ENCODE measurements at regions not wholly inside any gene's neighbourhood (a gene's known extent, or its start where the extent isn't known, plus 50 kb on each side); places are given as distances from the start of the nearest gene placed in this dataset.

GRCh38 chr1:13878021-13878420, 178.0 kb downstream of the PRDM2 start:
- H3K4me3 ChIP-seq (ENCODE audit: low read depth, low read length) = no peak overlapping the region
- TF ChIP-seq CTCF (IDR thresholded peaks at IDR 0.05; ENCODE audit: low read depth, low read length) = no peak

GRCh38 chr1:13878451-13878850, 178.5 kb downstream of the PRDM2 start:
- no peak overlapping the region for H3K4me3 ChIP-seq (ENCODE audit: low read depth, low read length)
- no peak for TF ChIP-seq CTCF (IDR thresholded peaks at IDR 0.05; ENCODE audit: low read depth, low read length)

GRCh38 chr1:13881385-13882088, 181.5 kb downstream of the PRDM2 start:
- TF ChIP-seq CTCF (IDR thresholded peaks at IDR 0.05; ENCODE audit: low read depth, low read length) = no peak

GRCh38 chr1:13888351-13888986, 188.5 kb downstream of the PRDM2 start:
- no peak overlapping the region for H3K4me3 ChIP-seq (ENCODE audit: low read depth, low read length)
- TF ChIP-seq CTCF (IDR thresholded peaks at IDR 0.05; ENCODE audit: low read depth, low read length) = no peak

More at GRCh38 chr1:13881385-13882088, 181.5 kb downstream of the PRDM2 start:
- H3K4me3 ChIP-seq (ENCODE audit: low read depth, low read length) = no peak overlapping the region

- TF ChIP-seq CTCF (IDR thresholded peaks at IDR 0.05; ENCODE audit: low read depth, low read length) = no peak
- no peak overlapping the region for H3K4me3 ChIP-seq (ENCODE audit: low read depth, low read length)
Measured at GRCh38 chr1:13889495-13889894, 189.5 kb downstream of the PRDM2 start.

GRCh38 chr1:13890766-13891165, 190.8 kb downstream of the PRDM2 start:
- H3K4me3 ChIP-seq (ENCODE audit: low read depth, low read length) = no peak overlapping the region
- TF ChIP-seq CTCF (IDR thresholded peaks at IDR 0.05; ENCODE audit: low read depth, low read length) = no peak

GRCh38 chr1:13892198-13892597, 192.2 kb downstream of the PRDM2 start:
- no peak overlapping the region for H3K4me3 ChIP-seq (ENCODE audit: low read depth, low read length)
- no peak for TF ChIP-seq CTCF (IDR thresholded peaks at IDR 0.05; ENCODE audit: low read depth, low read length)
